M059J (cell line): ENCODE measurements at regions not wholly inside any gene's neighbourhood (a gene's known extent, or its start where the extent isn't known, plus 50 kb on each side); places are given as distances from the start of the nearest gene placed in this dataset.
"Not testable (repeated sequence)": the region's sequence is repeated elsewhere in the genome, so short reads cannot be mapped to it uniquely, and the experiment has no call there.

Source experiments
- DNase-seq: peaks from one replicate; pipeline ENCODE4 v3.0.0-alpha.2; 2012; ENCODE audit warnings: low read depth

DNA sequence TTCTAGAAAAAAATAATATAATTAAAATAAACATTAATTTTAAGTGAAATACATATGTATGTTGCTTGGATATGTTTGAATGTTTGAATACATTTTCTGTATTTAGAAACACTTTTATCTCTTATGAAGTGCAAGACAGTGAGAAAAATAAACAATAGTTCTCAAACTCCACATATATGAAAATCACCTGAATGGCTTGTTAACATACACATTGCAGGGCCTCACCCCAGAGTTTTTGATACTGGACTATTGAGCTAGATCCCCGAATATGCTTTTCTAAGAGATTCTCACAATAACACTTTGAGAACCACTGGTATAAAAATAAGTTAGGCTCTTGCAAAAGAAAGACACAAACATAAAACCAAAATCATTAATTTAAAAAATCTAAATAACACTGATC is 1570.3 kb upstream of the PRR20A start:
- no peak for DNase-seq

- DNase-seq, result no peak
Measured at GRCh38 chr13:55571237-55571867, 1569.4 kb upstream of the PRR20A start.

DNA sequence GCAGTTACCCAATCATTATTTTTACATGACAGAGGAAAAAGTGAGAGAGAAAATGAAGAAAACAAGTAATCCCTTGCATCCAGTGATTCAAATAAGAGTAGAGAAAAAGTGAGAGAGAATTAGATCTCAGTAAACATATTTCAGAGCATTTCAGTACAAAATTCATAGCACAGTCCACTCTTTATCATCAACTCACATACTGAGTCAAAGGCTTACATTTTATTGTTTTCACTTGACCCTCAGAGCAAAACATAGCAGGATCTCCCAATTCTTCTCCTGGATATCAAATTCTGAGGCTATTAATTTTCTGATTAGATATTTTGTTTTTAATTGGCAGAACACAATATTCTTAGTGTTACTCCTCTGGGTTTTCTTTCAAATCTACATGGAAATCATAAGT is 1568.3 kb upstream of the PRR20A start:
- DNase-seq, result no peak

GRCh38 chr13:55572862-55573261 is 1567.9 kb upstream of the PRR20A start:
- DNase-seq, result no peak

DNA sequence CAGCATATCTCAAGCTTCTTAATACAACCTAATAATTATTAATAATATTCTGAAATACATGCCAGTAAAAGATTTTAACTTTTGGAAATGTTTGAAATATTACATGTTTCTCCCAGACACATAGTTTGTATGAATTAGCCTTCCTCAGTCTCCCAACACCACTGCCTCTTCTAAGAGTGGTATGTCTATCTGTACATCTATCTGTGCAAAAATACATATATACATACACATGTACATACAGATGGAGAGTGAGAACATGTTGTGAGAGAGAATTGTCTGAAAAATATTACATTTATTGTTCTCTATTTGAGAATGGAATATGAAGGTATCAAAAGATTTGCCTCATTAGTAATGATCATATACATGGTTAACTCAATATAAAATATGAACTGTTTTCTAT is 1567.2 kb upstream of the PRR20A start:
- no peak for DNase-seq

DNA sequence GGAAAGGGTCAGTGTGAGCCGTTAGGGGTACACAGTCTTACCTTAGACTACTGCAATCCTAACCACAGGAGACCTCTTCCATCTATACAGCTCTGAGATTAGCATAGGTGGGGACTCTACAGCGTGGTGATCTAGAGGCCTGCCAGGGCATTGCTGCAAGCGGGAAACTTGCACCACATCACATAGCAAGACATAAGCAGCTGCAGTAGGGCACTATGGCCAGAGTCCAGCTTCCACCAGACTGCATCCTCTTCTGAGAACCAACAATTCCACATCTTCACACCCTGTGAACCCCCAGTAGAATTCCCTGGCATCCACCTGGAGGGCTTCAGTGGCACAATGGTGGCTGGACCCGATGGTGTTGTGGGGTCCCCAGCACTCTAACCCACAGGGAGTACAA is 1564.3 kb upstream of the PRR20A start:
- no peak for DNase-seq

DNA sequence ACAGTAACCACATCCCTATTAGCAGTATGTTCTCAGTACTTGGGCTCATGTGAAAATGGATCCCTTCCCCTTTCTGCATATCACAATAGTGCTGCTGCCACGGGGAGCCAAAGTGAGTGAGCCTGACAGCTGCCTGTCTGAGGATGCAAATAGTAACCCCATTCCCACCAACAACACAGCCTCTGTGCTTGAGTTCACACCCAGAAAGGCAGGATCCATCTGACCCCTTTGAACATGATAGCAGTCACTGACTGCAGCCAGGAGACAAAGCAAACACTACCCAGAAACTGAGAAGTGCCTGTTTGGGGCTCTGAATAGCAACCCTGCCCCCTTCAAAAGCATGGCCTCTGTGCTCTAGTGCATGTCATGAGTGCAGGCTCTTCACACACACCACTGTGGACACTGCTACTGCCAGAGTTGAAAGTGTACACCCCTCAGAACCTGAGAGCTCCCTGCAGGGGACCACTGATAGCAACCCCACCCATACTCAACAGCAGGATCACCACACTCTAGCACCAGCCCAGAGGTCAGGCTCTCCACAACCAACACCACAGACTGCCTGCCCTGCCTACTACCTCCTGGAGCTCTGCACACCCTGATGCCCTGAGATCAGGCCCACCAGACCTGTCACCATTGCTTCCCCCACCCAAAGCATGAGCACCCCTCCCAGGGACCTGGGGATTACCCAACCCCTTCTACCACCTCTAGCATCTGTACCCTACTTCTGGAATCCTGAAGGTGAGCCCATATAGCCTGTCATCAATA is 1563.5 kb upstream of the PRR20A start:
- DNase-seq, result no peak

DNA sequence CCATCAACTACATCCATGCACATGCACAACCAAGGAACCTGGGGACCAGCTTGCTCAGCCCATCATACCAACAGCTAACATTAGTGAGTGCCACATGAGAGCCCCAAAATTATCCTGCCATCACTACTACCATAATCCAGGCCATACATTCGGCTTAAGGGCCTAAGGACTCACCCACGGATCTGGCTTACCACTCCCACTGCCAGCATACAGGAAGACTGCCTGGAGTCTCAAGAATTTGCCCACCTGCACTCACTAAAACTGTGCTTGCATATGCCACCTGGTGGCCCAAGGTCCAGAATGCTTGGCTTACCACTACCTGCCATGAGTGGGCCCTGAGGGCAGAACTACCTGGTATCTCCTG is 1562.9 kb upstream of the PRR20A start:
- DNase-seq, result no peak

GRCh38 chr13:55582294-55582693 is 1558.4 kb upstream of the PRR20A start:
- DNase-seq, result not testable (repeated sequence)

DNA sequence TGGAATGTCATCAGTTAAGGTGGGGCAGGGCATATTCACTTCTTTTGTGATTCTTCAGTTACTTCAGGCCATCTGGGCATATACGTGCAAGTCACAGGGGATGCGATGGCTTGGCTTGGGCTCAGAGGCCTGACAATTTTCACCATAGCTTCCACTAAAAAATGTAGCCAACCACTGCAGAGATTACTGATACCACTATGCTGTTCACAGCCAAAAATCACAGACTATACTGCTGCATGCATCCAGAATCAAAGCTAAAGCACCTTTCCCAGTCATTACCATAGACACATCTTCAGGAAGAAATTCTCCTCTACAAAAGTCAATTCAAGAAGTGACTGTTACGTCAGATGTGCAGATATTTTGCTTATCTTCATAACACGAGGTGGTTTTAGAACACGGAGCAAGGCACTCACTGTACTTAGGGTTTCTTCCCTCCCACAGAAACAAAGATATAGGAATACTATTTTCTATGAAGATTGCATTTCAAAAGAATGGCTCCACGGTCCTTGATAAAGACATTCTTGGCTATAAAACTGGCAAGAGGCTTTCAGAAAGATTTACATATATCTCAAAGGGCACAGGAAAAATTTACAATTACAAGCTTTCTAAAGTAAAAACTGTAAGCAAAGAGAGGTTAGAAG is 1556.6 kb upstream of the PRR20A start:
- no peak for DNase-seq

- no peak for DNase-seq
Measured at GRCh38 chr13:55602784-55603183, 1537.9 kb upstream of the PRR20A start.

GRCh38 chr13:55606045-55606665 is 1534.6 kb upstream of the PRR20A start:
- no peak for DNase-seq

- DNase-seq, result no peak
Measured at GRCh38 chr13:55613429-55614187, 1527.1 kb upstream of the PRR20A start.

- no peak for DNase-seq
Measured at GRCh38 chr13:55615081-55615480, 1525.6 kb upstream of the PRR20A start.

DNA sequence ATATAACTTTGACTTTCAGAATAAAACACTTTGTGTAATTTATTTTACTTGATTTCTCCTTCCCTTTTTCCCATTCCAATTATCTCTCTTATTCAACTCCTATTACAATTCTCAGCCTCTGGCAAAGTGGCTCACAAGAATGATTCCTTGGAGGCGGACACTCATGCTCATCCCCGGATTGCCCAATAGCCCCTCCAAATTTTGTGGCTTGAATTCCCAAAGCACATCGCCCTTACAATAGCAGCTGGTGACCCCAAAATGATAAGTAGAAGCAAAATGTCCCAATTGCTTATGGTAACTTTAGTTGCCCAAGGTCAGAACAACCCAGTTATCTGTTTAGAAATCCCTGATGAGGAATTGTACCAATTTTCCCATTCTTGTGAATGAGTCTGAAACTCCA is 1523.5 kb upstream of the PRR20A start:
- DNase-seq, result no peak

DNA sequence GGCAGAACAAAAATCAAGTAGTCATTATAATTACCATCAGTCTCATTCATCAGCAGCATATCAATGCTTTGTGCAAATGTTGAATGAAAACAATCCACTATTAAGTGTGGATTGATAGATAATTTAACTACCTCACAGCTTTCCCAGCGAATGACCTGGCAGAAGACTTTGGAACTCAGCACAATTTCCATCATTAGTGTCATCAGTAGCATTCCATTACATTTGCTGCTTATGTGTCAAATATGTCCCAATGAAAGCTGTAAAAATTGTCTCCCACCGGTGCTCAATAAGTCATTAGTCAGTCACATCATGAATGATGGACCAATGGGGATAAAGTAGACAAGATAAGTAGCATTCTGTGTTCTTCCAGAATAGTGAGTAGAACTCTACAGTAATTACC is 1513.5 kb upstream of the PRR20A start:
- DNase-seq, result no peak

DNA sequence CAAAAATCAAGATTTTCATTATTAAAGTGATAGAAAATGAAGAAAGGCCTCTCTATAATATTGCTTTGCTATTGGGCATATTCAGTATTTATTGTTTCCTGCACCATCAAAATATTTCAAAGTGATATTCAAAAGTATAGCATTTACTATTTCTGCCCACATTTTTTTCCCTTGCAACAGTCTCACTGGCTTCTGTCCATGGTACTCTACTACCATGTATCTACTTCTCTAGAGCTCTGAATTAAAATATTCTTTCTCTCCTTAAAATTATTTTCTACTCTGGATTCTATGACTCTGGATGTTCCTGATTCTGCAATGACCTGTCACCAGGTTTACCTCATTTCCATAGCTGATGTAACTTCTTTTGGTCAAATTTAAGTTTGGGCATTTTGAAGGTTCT is 1508.3 kb upstream of the PRR20A start:
- no peak for DNase-seq

DNA sequence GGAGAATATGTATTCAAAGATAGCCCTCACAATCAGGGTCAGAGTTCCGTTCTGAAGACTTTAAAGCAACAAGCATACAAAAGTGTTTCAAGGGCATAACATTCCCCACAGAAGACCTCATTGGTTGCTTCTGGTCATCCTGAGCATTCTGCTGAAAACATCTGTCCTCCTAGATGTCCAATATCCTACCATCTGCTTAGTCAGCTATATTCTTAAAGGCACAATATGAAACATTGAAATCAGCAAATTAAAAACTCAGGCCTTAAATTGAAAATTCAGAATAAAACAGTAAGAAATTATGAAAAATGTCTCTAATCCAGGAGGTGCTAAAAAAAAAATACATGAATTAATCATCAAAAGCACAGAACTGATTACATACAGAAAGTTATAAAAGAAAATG is 1491.2 kb upstream of the PRR20A start:
- no peak for DNase-seq

GRCh38 chr13:55652657-55653056 is 1488.1 kb upstream of the PRR20A start:
- DNase-seq, result no peak

GRCh38 chr13:55653497-55653896 is 1487.2 kb upstream of the PRR20A start:
- no peak for DNase-seq

- no peak for DNase-seq
Measured at GRCh38 chr13:55654243-55654642, 1486.5 kb upstream of the PRR20A start.

GRCh38 chr13:55660264-55660663 is 1480.5 kb upstream of the PRR20A start:
- not testable (repeated sequence) for DNase-seq
